ENCODE measurements at regions not wholly inside any gene's neighbourhood (a gene's known extent, or its start where the extent isn't known, plus 50 kb on each side); places are given as distances from the start of the nearest gene placed in this dataset.

DNA sequence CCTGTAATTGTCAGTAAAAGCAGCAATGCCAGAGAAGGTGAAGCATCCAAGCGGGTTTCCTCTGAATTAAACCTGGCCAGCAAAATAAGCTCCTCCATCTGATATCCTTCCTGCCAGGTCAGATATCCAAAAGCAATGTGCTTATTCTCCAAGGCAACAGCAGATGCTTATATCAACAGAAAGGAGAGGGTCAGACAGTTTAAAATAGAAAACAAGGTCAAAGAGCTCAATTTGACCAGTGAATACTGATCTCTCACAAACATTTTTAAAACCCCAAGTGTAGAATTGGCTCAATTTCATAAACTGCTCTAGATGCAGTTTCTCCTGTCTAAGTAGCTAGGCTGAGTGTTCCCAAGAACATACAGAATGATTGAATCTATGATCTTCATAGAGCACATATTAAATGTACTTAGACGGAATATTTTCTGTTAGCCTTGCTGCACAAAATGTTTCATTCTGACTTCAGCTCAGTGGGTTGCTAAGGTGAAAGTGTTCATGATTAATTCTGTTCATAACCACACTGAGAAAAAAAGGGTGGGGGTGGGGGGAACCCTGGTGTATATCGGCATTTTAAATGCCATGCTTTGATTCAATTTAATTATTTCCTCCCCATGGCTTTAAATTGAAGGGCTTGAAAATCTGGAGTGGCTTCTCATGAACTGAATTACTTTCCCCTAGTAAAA is 174.2 kb upstream of the ARHGAP20 start:
- no peak for TF ChIP-seq JUND (IDR thresholded peaks at IDR 0.05; ENCODE audit: low read depth)
- DNase-seq (ENCODE audit: low read depth in 1 of 2, low spot score in 1 of 2), result no peak
- in situ Hi-C loops (cut with HindIII; ENCODE audit: low pct_unique_long_range_greater_than_20kb, low sequenced_read_pairs), result no loop called here

DNA sequence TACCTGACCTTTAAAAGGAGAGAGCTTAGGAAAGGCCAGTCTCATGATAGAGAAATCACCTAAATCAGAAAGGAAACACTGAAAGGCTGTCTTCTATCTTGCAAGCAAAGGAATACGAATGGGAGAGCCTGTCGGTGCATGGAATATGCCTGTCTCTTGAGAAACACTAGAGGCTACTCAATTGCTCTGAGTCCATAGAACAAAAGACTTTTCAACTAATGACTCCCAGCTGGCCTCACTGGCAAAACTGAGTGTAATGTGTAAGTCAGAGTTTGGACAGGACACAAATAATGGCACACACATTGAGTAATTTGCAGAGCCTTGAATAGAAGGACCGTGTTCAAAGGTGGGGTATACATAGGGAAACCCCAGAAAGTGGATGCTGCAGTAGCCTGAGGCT is 171.0 kb upstream of the ARHGAP20 start:
- no peak for TF ChIP-seq JUND (IDR thresholded peaks at IDR 0.05; ENCODE audit: low read depth)
- in situ Hi-C loops (cut with HindIII; ENCODE audit: low pct_unique_long_range_greater_than_20kb, low sequenced_read_pairs), result no loop called here
- DNase-seq (ENCODE audit: low read depth in 1 of 2, low spot score in 1 of 2), result no peak

DNA sequence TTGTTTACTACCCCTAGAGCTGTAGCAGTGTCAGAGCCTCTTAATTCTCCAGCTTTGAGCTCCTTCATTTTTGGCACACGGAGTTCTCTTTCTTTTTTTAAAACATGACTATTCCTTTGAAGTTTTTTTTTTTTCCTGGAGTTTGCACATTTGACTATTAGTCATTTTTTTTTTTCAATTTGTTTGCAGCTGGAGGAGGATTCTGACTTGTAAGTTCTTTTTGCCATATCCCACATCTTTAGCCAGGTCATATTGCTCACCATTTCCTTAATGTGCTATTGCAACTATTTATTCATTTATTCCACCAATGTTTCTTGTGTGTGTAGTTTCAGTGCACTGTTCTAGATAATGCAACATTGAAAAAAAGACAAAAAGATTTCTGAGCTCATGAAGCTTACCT is 166.3 kb upstream of the ARHGAP20 start:
- in situ Hi-C loops (cut with HindIII; ENCODE audit: low pct_unique_long_range_greater_than_20kb, low sequenced_read_pairs), result no loop called here
- no peak for TF ChIP-seq JUND (IDR thresholded peaks at IDR 0.05; ENCODE audit: low read depth)
- DNase-seq (ENCODE audit: low read depth in 1 of 2, low spot score in 1 of 2), result no peak

DNA sequence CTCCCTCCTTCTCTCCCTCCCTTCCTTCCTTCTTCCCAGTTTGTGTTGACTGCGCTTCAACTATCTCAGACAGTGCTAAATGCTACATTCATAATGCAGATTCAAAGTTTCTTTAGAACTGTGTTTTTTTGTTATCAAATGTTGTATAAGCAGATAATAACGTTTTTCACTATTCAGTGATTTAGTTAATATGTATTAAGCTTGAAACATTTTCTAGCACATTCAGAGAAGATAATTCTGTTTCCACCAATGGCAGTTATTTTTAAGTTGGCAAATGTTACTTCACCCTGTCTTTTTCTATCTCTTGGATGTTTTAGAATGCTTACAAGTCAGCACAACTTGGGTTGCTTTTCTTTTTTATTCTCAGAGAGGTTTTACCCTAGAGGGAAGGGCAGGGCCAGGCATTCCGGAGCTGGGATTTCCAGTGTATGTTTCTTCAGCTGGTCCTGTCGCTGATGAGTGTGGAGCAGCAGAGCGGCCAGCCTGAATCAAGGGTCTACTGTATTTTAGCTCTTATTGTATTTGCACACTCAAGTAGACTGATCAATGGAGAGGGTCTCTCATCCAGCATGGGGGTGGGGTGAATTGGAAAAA is 162.3 kb upstream of the ARHGAP20 start:
- in situ Hi-C loops (cut with HindIII; ENCODE audit: low pct_unique_long_range_greater_than_20kb, low sequenced_read_pairs), result no loop called here
- DNase-seq (ENCODE audit: low read depth in 1 of 2, low spot score in 1 of 2), result no peak

DNA sequence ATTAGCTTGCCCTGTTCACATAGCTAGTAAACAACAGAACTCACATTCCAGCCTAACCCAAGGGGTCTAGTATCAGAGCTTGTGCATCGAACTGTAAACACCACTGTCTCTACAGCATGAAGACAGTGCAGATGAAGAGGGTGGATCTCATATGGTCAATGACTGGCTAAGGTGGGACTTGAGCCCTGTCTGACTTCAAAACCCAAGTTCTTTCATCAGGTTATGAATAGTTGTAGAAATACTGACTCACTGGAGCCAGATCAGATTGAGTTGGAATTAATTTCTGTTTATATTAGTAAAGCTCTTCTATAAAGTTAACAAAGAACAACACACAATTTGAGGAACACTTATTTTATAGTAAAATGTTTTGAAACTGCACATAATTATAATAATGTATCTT is 161.7 kb upstream of the ARHGAP20 start:
- TF ChIP-seq JUND (IDR thresholded peaks at IDR 0.05; ENCODE audit: low read depth), result no peak
- DNase-seq (ENCODE audit: low read depth in 1 of 2, low spot score in 1 of 2), result no peak
- in situ Hi-C loops (cut with HindIII; ENCODE audit: low pct_unique_long_range_greater_than_20kb, low sequenced_read_pairs), result no loop called here

More for the DNA sequence above, 162.3 kb upstream of the ARHGAP20 start:
- TF ChIP-seq JUND (IDR thresholded peaks at IDR 0.05; ENCODE audit: low read depth), result no peak

DNA sequence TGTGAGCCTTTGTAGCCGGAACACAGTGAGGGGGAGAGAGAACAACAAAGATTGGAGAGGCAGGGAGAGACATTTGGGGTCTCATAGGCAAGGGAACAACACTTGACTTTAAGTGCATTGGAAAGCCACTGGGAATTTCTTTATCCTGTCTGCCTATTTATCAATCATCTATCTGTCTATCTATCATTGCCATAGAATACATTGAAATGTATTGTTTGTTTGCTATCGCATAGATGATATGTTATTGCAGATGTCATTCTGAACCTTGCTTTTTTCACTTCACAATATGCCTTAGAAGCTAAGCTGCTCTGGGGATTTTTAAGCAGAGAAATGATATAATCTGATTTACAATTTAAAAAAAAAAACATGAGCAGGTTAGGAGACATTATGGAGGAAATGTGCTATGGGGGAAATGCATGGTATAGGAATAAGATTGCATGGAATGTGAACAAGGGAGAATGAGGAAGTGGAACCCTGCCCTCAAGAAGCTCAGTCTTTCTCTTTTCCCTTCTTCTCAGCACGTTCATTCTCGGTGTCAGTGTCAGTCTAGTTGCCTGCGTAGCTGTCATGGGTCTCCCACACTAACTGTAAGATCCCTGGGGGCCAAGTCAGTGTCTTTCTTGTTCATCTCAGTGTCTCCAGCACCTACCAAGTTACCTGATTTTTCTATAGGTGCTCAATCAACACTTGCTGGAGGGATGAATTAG is 158.7 kb upstream of the ARHGAP20 start:
- in situ Hi-C loops (cut with HindIII; ENCODE audit: low pct_unique_long_range_greater_than_20kb, low sequenced_read_pairs), result no loop called here
- no peak for DNase-seq (ENCODE audit: low read depth in 1 of 2, low spot score in 1 of 2)

DNA sequence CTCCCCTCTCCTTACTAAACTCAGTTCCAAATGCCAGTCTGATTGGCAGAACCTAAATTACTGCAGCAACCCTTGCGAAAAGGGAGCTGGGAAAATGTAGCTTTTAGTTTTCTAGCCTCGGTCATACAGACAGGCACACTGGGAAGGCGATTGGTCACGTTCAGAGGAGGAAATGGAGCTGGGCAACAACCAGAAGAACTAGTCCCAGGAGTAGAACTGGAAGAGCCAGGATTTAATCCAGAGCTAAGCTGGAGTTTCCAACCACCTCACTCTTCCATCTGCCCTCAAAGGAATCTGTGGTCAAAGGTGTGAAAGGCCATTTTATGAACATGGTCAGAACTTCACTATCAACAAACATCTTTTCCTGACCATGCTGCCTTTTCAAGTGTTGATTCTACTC is 155.7 kb upstream of the ARHGAP20 start:
- peak in 1 of 2 experiments; percentile 61 for DNase-seq (ENCODE audit: low read depth in 1 of 2, low spot score in 1 of 2)
- in situ Hi-C loops (cut with HindIII; ENCODE audit: low pct_unique_long_range_greater_than_20kb, low sequenced_read_pairs), result no loop called here
- TF ChIP-seq JUND (IDR thresholded peaks at IDR 0.05; ENCODE audit: low read depth), result no peak

More for the DNA sequence above, 158.7 kb upstream of the ARHGAP20 start:
- TF ChIP-seq JUND (IDR thresholded peaks at IDR 0.05; ENCODE audit: low read depth), result no peak

DNA sequence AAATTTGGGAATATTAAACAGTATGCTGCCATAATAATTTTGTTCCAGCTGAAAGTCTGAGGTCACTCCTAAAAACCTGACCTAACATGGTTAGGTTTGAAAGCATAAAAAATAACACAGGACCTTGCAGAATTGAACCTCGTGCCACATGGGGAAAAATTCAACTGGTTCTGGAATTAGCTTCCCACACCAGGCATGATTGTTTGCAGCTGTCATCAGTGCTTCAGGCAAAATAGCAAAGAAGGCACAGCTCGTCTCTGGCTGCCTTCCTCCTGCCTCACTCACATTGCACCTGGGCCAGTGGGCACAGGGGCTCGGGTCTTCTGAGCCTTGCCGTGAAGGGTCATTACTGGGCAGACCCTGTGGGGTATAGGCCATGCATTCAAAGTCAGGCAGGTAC is 153.8 kb upstream of the ARHGAP20 start:
- DNase-seq (ENCODE audit: low read depth in 1 of 2, low spot score in 1 of 2), result no peak
- in situ Hi-C loops (cut with HindIII; ENCODE audit: low pct_unique_long_range_greater_than_20kb, low sequenced_read_pairs), result no loop called here
- TF ChIP-seq JUND (IDR thresholded peaks at IDR 0.05; ENCODE audit: low read depth), result no peak

DNA sequence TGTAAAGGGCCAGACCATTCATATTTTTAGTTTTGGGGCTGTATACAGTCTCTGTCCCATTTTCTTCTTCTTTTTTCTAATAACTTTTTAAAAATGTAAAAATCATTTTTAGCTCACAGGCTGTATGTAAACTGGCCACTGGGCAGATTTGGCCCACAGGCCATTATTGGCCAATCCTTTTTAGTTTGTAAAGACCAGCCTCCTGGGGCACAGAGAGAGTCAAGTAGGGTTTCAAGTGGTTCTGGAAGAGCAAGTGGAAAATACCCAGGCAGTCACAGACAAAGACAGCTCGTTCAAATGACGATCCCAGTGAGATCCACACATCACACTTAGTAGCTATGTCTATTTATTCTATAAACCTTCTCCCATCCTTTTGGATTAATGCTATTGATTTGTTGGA is 150.2 kb upstream of the ARHGAP20 start:
- in situ Hi-C loops (cut with HindIII; ENCODE audit: low pct_unique_long_range_greater_than_20kb, low sequenced_read_pairs), result no loop called here
- no peak for TF ChIP-seq JUND (IDR thresholded peaks at IDR 0.05; ENCODE audit: low read depth)
- DNase-seq (ENCODE audit: low read depth in 1 of 2, low spot score in 1 of 2), result no peak

DNA sequence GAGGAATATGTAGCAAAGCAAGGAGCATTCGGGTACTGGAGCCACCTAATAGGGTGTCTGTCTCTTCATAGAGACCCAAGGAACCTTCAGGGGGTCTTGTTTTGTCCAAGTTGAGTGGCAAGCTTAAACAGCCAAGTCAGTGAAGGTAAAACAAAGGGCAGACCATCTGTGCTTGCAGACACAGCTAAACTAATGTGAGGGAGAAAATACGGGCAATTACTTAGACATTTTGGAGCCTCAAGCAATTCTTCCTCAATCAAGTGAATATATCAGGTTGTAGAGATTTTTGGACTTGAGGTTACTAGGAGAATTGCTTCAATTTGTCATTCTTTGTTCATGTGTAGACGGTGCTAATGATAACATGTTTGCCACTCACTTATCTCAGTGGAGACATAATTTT is 148.2 kb upstream of the ARHGAP20 start:
- in situ Hi-C loops (cut with HindIII; ENCODE audit: low pct_unique_long_range_greater_than_20kb, low sequenced_read_pairs), result no loop called here
- TF ChIP-seq JUND (IDR thresholded peaks at IDR 0.05; ENCODE audit: low read depth), result no peak

DNA sequence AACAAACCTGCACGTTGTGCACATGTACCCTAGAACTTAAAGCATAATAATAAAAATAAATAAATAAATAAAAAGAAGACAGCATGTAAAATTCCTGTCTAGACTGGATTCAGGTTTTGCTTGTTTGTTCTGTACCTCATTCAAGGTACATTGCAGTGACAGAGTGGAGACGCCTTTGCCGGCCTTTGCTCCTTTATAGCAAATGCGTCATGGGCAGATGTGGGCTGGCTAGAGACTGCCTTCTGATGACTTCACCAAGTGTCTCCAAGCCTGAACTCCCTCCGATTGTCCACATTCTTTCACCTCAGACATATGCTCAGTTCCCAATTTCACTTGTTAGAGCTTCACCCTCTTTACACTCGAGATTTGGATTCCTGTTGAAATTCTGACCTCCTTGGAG is 147.8 kb upstream of the ARHGAP20 start:
- in situ Hi-C loops (cut with HindIII; ENCODE audit: low pct_unique_long_range_greater_than_20kb, low sequenced_read_pairs), result no loop called here
- DNase-seq (ENCODE audit: low read depth in 1 of 2, low spot score in 1 of 2), result no peak
- TF ChIP-seq JUND (IDR thresholded peaks at IDR 0.05; ENCODE audit: low read depth), result no peak

More for the DNA sequence above, 148.2 kb upstream of the ARHGAP20 start:
- DNase-seq (ENCODE audit: low read depth in 1 of 2, low spot score in 1 of 2), result no peak

DNA sequence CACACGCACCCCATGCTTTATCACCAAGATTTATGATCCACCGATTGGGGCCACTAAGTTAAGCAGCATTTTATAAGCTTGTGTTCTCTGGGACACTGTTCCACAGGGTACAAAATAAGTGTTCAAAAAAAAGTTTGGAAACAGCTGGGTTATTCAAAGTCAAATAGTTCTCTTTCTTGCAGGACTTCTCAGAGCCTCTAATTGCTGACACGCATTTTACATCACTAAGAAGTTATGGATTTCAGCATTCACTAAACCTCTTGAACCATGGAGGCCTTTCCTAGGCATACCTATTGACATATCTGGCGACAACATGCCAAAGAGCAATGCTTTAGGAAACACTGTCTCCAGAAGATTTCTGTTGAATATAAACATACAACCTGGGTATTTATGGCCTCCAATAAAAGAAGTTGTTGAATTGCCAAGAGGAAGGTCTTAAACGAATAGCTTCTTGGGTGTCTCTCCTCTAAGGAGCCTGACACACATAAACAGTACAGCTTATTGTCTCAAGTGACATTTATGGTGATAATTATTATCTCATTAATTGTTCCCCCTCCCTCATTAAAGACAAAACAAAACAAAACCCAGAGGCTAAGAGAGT is 147.1 kb upstream of the ARHGAP20 start:
- DNase-seq (ENCODE audit: low read depth in 1 of 2, low spot score in 1 of 2), result no peak
- no peak for TF ChIP-seq JUND (IDR thresholded peaks at IDR 0.05; ENCODE audit: low read depth)
- in situ Hi-C loops (cut with HindIII; ENCODE audit: low pct_unique_long_range_greater_than_20kb, low sequenced_read_pairs), result no loop called here

DNA sequence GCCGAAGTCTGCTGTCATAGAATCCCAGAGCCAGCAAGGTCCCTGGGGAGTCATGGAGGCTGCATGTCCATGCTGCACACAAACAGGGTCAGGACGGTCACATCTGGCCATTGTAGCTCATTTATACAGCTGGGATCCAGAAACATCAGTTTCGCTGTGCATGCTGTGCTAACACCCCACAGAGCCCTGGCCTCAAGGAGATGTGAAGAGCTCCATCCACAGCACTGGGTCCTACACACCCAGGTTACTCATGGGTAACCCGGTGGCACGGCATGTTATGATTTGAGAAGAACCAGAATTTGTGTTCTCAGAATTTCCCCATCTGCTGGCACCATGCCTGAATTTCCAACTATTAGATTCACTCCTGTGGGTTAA is 146.3 kb upstream of the ARHGAP20 start:
- no peak for DNase-seq (ENCODE audit: low read depth in 1 of 2, low spot score in 1 of 2)
- in situ Hi-C loops (cut with HindIII; ENCODE audit: low pct_unique_long_range_greater_than_20kb, low sequenced_read_pairs), result no loop called here
- no peak for TF ChIP-seq JUND (IDR thresholded peaks at IDR 0.05; ENCODE audit: low read depth)

Data from T47D (cell line).